ENCODE measurements at regions not wholly inside any gene's neighbourhood (a gene's known extent, or its start where the extent isn't known, plus 50 kb on each side); places are given as distances from the start of the nearest gene placed in this dataset.

- TF ChIP-seq CTCF (IDR thresholded peaks at IDR 0.05): no peak
- TF ChIP-seq POLR2A (IDR thresholded peaks at IDR 0.05): no peak
Observed at GRCh38 chr2:180343528-180344345, 336.6 kb upstream of the CWC22 start.

Data from right lobe of liver (tissue), 4 donors.